A549 (cell line): ENCODE measurements at regions not wholly inside any gene's neighbourhood (a gene's known extent, or its start where the extent isn't known, plus 50 kb on each side); places are given as distances from the start of the nearest gene placed in this dataset.

Experiments
- ATAC-seq, 2 experiments: fragments of 200-7000 bp in 1 of 2; fragments of >200 bp in 1 of 2; cut with Nextera tagmentation in 1 of 2; cut with Tn5 transposase in 1 of 2; 3 replicates each; pipeline versions ENCODE4 v1.8.0 to v1.9.1; 2018 to 2020; ENCODE audit warnings: mild to moderate bottlenecking in 1 of 2, moderate library complexity in 1 of 2
- CTCF ChIA-PET: fragments of 300-600 bp; sonication (Branson Sonifier 250); formaldehyde crosslinking; extraction: SDS; loops from one replicate; lab custom pipeline; 2021; ENCODE audit warnings: antibody characterized with exemption, inconsistent platforms; lab: Yijun Ruan, JAX
- POLR2A ChIA-PET: fragments of 350-600 bp; formaldehyde crosslinking; extraction: SDS; loops from one replicate; lab custom pipeline; 2021; ENCODE audit warnings: antibody characterized with exemption, inconsistent platforms; lab: Yijun Ruan, JAX
- DNase-seq, 2 experiments: peaks; one replicate each; pipeline versions ENCODE4 v3.0.0 to v3.0.0-alpha.2; 2011 to 2016; ENCODE audit warnings: low read depth in 1 of 2, low spot score in 1 of 2
- FAIRE-seq: peaks from 2 replicates; lab custom pipeline; 2011; peaks lifted over from hg19 to GRCh38; lab: Jason Lieb, UNC
- H3K27ac ChIP-seq, 2 experiments: fragments of >200 bp; sonication (Bioruptor Twin); formaldehyde crosslinking; 3 replicates each; pipeline ENCODE4 v1.5.1; 2016 to 2017
- H3K4me1 ChIP-seq: fragments of >200 bp; sonication (Bioruptor Twin); formaldehyde crosslinking; 3 replicates; pipeline ENCODE4 v1.6.1; 2016
- H3K4me2 ChIP-seq: fragments of >200 bp; sonication (Bioruptor Twin); formaldehyde crosslinking; 3 replicates; pipeline ENCODE4 v1.6.1; 2016
- H3K4me3 ChIP-seq: fragments of >200 bp; sonication (Bioruptor Twin); formaldehyde crosslinking; 3 replicates; pipeline ENCODE4 v1.5.1; 2016
- H3K9me3 ChIP-seq: fragments of >200 bp; sonication (Bioruptor Twin); formaldehyde crosslinking; 3 replicates; pipeline ENCODE4 v1.6.1; 2016
- BHLHE40 ChIP-seq: IDR thresholded peaks from 2 replicates; pipeline ENCODE4 v1.6.1; 2012; ENCODE audit warnings: low read depth, low read length, inconsistent platforms
- CBX2 ChIP-seq: fragments of 200-600 bp; sonication (generic); IDR thresholded peaks from 2 replicates; pipeline ENCODE4 v1.6.1; 2016; ENCODE audit warnings: low read depth, mild to moderate bottlenecking, borderline replicate concordance
- CEBPB ChIP-seq, 2 experiments: fragments of >200 bp in 1 of 2; sonication (Bioruptor Twin) in 1 of 2; formaldehyde crosslinking in 1 of 2; IDR thresholded peaks; 2 replicates each; pipeline ENCODE4 v1.6.1; 2012 to 2016
- CHD4 ChIP-seq: fragments of 200-600 bp; sonication (generic); IDR thresholded peaks from 2 replicates; pipeline ENCODE4 v1.6.1; 2016; ENCODE audit warnings: antibody characterized with exemption, mild to moderate bottlenecking, borderline replicate concordance
- E2F6 ChIP-seq: IDR thresholded peaks from 2 replicates; pipeline ENCODE4 v1.6.1; 2012; ENCODE audit warnings: low read depth, borderline replicate concordance
- EHF ChIP-seq: fragments of 250-450 bp; sonication (Bioruptor Pico); IDR thresholded peaks from 2 replicates; pipeline ENCODE4 v1.5.0; 2020; ENCODE audit warnings: mild to moderate bottlenecking
- FOXS1 ChIP-seq: fragments of 250-450 bp; sonication (Bioruptor Pico); IDR thresholded peaks from 2 replicates; pipeline ENCODE4 v1.5.0; 2020; ENCODE audit warnings: mild to moderate bottlenecking, moderate library complexity
- GATA3 ChIP-seq: IDR thresholded peaks from 2 replicates; pipeline ENCODE4 v1.6.1; 2012; ENCODE audit warnings: borderline replicate concordance
- HMGXB4 ChIP-seq: fragments of 250-450 bp; sonication (Bioruptor Pico); IDR thresholded peaks from 2 replicates; pipeline ENCODE4 v1.5.0; 2021; ENCODE audit warnings: mild to moderate bottlenecking, moderate library complexity, borderline replicate concordance
- JUNB ChIP-seq: fragments of >200 bp; sonication (Bioruptor Twin); formaldehyde crosslinking; IDR thresholded peaks from 2 replicates; pipeline ENCODE4 v1.6.1; 2016
- KDM1A ChIP-seq: fragments of 200-600 bp; sonication (generic); IDR thresholded peaks from 2 replicates; pipeline ENCODE4 v1.6.1; 2016; ENCODE audit warnings: low read depth, mild to moderate bottlenecking
- MAFK ChIP-seq: fragments of 450-650 bp; IDR thresholded peaks from 2 replicates; pipeline ENCODE4 v1.6.1; 2014; ENCODE audit not compliant: partially characterized antibody
- MAX ChIP-seq: IDR thresholded peaks from 2 replicates; pipeline ENCODE4 v1.6.1; 2012
- NFE2L2 ChIP-seq: fragments of 150-350 bp; conservative IDR thresholded peaks from 2 replicates; pipeline ENCODE4 v1.6.1; 2014; ENCODE audit warnings: low read length
- NPAS2 ChIP-seq: fragments of 250-450 bp; sonication (Bioruptor Pico); IDR thresholded peaks from 2 replicates; pipeline ENCODE4 v1.8.0; 2022; ENCODE audit warnings: mild to moderate bottlenecking, moderate library complexity, borderline replicate concordance
- NR3C1 ChIP-seq: fragments of >200 bp; sonication (Bioruptor Twin); formaldehyde crosslinking; IDR thresholded peaks from 3 replicates; pipeline ENCODE4 v1.6.1; 2017
- PBX3 ChIP-seq: IDR thresholded peaks from 2 replicates; pipeline ENCODE4 v1.6.1; 2012
- RARB ChIP-seq: fragments of 250-450 bp; sonication (Bioruptor Pico); IDR thresholded peaks from 2 replicates; pipeline ENCODE4 v1.8.0; 2021; ENCODE audit warnings: mild to moderate bottlenecking, moderate library complexity
- RFX5 ChIP-seq: fragments of 450-650 bp; IDR thresholded peaks from 2 replicates; pipeline ENCODE4 v1.7.1; 2014; ENCODE audit warnings: antibody characterized with exemption, mild to moderate bottlenecking, moderate library complexity
- RNF2 ChIP-seq: fragments of 200-600 bp; sonication (generic); IDR thresholded peaks from 2 replicates; pipeline ENCODE4 v1.6.1; 2016; ENCODE audit warnings: low read depth, mild to moderate bottlenecking, antibody characterized with exemption, moderate library complexity, borderline replicate concordance
- ZFP36 ChIP-seq: fragments of 450-650 bp; IDR thresholded peaks from 2 replicates; pipeline ENCODE4 v1.6.1; 2014; ENCODE audit warnings: borderline replicate concordance; ENCODE audit not compliant: partially characterized antibody
- ZNF302 ChIP-seq: fragments of 250-450 bp; sonication (Bioruptor Pico); IDR thresholded peaks from 2 replicates; pipeline ENCODE4 v1.9.0; 2021; ENCODE audit warnings: inconsistent platforms, mild to moderate bottlenecking, moderate library complexity
- ZSCAN20 ChIP-seq: fragments of 250-450 bp; sonication (Bioruptor Pico); IDR thresholded peaks from 2 replicates; pipeline ENCODE4 v1.8.0; 2022; ENCODE audit warnings: mild to moderate bottlenecking, moderate library complexity
- WGBS: methylation state at CpG from one replicate; pipeline ENCODE4 v1.1.6; 2017; ENCODE audit errors: missing lambda C conversion rate; 5-methylcytosine and 5-hydroxymethylcytosine counted together

GRCh38 chr11:42802201-42802899, 509.4 kb upstream of the API5 start (continued):
- TF ChIP-seq HMGXB4 (CRISPR knock-in tag) (no peak), GATA3 (no peak), ZSCAN20 (no peak), JUNB (no peak)
- TF ChIP-seq, all 56 proteins: peak for 0

DNA sequence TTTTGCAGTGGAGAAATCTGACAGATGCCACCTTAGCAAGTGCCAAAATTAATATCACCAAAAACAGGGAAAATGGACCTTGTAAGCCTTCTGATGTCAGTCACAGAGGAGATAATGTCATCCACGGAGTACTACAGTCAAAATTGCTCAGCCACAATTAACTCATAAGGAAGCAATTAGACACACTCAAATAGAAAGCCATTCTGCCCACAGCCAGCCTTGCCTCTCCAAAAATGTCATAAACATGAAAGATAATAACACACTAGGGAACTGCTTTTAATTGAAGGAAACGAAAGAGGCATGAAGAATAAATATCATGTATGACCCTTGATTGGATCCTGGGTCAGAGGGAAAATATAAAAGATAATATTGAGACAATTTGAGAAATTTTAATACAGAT, 505.6 kb upstream of the API5 start:
- Histone ChIP-seq H3K4me1 (no peaks in the 10 kb centered on the region), H3K9me3 (no peaks in the 10 kb centered on the region), H3K4me2 (no peak overlapping the region), H3K27ac (no peak overlapping the region), H3K4me3 (no peak overlapping the region)
- no peak for DNase-seq
- no peak for TF ChIP-seq MAX
- no peak for TF ChIP-seq CBX2
- no peak for TF ChIP-seq PBX3
- TF ChIP-seq RNF2: no peak
- TF ChIP-seq ZFP36: no peak
- TF ChIP-seq KDM1A: no peak
- TF ChIP-seq CEBPB (IDR thresholded peaks at IDR 0.05): no peak
- TF ChIP-seq E2F6: no peak
- no peak for TF ChIP-seq MAFK
- no peak for TF ChIP-seq NPAS2 (CRISPR knock-in tag)
- no peak for TF ChIP-seq RFX5
- TF ChIP-seq ZNF302: no peak
- no peak for TF ChIP-seq NR3C1
- 3% methylated on average over 2 of the region's 2 CpGs for WGBS
- no peak for FAIRE-seq
- ChIA-PET POLR2A (no interaction called here), CTCF (no interaction called here)
- no peak for ATAC-seq

DNA sequence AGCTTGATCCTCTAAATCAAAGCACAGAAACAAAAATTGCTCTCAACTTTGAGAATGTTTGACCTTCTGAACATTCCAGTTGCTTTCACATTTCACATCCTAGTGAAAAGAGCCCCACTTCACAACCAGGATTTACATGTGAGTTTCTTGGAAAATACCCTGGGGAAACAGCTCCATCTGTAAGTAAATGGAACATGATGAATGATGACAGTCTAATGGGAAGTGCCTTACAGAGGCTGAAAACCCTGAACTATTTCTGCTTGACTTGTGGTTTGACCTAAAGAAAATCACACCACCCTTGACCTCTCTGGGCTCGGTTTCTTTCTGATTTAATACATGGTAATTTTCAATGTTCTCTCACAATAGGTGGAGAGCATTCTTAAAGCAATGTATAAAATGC, 499.4 kb upstream of the API5 start:
- DNase-seq (no peak), ATAC-seq (no peak), FAIRE-seq (no peak)
- Histone ChIP-seq H3K4me2 (no peak overlapping the region), H3K4me1 (no peaks in the 10 kb centered on the region), H3K27ac (no peak overlapping the region), H3K9me3 (no peaks in the 10 kb centered on the region), H3K4me3 (no peak overlapping the region)
- ChIA-PET CTCF (no interaction called here), POLR2A (no interaction called here)
- TF ChIP-seq ZSCAN20: no peak
- TF ChIP-seq CHD4: no peak
- TF ChIP-seq FOXS1: no peak
- no peak for TF ChIP-seq EHF (CRISPR knock-in tag)
- no peak for TF ChIP-seq NR3C1
- TF ChIP-seq BHLHE40: no peak
- TF ChIP-seq RARB (CRISPR knock-in tag): no peak
- no peak for TF ChIP-seq NFE2L2
- 3% methylated on average over 1 of the region's 1 CpG for WGBS
